ENCODE measurements at regions not wholly inside any gene's neighbourhood (a gene's known extent, or its start where the extent isn't known, plus 50 kb on each side); places are given as distances from the start of the nearest gene placed in this dataset.

DNA sequence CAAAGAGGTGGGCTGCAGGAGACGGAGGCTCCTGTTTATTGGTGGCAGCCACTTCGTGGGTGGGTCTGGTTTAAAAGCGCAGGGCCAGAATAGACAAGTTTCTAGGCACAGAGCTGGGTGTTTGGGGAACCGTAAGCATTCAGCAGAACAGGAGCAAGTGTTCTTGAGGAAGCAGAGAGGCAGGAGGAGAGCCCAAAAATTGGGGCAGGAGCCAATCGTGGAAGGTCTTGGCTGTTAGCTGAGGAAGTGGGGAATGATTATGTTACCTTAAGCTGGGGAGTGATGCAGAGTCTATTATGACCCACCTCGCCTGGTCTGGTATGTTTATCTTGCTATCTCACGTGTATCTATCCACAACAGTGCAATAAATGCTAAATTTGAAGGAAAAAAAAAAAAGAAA lies 64.3 kb upstream of the ATL2 start:
- TF ChIP-seq, protein P1, sequence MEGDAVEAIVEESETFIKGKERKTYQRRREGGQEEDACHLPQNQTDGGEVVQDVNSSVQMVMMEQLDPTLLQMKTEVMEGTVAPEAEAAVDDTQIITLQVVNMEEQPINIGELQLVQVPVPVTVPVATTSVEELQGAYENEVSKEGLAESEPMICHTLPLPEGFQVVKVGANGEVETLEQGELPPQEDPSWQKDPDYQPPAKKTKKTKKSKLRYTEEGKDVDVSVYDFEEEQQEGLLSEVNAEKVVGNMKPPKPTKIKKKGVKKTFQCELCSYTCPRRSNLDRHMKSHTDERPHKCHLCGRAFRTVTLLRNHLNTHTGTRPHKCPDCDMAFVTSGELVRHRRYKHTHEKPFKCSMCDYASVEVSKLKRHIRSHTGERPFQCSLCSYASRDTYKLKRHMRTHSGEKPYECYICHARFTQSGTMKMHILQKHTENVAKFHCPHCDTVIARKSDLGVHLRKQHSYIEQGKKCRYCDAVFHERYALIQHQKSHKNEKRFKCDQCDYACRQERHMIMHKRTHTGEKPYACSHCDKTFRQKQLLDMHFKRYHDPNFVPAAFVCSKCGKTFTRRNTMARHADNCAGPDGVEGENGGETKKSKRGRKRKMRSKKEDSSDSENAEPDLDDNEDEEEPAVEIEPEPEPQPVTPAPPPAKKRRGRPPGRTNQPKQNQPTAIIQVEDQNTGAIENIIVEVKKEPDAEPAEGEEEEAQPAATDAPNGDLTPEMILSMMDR (IDR thresholded peaks at IDR 0.05; ENCODE audit: low read depth, low read length): no peak

DNA sequence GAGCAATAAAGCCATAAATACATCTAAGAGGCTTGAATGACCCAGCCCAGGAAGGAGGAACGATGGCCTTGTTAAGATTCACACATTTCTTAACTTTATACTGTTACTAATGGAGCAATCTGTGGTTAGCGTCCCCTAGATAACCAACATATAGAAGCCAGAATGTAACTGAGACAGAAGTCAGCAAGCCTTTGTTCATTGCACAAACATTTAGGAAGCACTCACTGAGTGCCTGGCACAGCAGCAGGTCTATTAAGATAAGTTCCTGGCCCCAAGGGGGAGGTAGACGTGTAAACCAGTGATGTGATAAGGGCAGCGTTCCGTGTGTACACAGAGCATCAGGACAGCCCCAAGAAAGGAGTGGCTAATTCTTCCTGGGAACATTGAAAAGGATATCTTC lies 63.6 kb upstream of the ATL2 start:
- no peak overlapping the region for H3K4me3 ChIP-seq (ENCODE audit: low read depth, low read length)
- TF ChIP-seq, protein P1 (IDR thresholded peaks at IDR 0.05; ENCODE audit: low read depth, low read length): no peak

More for the DNA sequence above, 64.3 kb upstream of the ATL2 start:
- H3K4me3 ChIP-seq (ENCODE audit: low read depth, low read length): no peak overlapping the region

DNA sequence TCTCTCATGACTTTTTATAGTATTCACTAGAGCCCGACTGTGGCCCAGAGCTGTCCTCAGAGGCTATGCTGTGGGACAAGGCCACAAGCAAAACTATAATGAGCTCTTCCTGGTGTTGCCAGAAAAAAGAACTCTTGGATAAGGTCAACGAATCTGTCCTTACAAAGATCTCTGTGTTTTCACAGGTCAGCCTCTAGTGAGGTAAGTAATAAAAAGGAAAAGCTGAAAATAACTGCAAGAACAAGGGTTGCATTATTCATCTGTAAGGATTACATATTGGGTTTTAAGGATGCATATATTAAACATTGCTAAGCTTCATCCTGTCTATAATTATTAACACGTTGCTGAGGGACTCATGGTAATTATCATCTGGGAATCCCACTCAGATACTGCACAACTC lies 62.8 kb upstream of the ATL2 start:
- TF ChIP-seq, protein P1 (IDR thresholded peaks at IDR 0.05; ENCODE audit: low read depth, low read length): no peak
- no peak overlapping the region for H3K4me3 ChIP-seq (ENCODE audit: low read depth, low read length)

DNA sequence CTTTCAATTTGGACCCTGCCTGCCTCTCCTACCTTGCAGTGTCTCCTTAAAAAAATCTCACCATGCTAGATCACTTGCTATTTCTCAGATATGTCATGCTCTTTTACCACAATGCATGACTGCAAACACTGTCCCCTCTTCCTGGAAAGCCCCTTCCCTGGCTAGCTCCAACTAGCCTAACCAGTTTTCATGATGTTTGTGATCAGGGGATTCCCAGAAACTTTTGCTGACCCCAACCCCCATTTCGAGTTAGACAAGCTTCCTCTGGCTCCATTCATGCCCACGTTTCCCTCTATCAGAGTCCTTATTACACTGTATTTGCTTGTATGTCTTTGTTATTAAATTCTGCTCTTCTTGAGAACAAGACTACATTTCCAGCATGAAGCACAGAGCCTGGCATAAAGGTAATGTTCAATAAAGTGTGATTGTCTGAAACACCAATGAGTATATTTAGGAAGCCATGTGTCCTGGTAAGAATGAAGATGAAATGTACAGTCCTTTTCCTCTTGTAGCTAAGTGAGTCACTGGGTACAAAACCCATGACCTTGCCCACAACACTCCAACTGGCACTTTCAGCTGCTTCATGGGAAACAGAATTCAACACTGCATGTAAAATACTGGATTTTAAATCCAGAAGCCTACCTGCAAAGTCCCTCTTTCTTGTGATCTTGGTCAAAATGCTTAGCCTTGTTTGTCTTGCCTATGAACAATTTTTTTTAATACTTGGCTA lies 62.0 kb upstream of the ATL2 start:
- H3K4me3 ChIP-seq (ENCODE audit: low read depth, low read length): no peak overlapping the region
- TF ChIP-seq, protein P1 (IDR thresholded peaks at IDR 0.05; ENCODE audit: low read depth, low read length): no peak

DNA sequence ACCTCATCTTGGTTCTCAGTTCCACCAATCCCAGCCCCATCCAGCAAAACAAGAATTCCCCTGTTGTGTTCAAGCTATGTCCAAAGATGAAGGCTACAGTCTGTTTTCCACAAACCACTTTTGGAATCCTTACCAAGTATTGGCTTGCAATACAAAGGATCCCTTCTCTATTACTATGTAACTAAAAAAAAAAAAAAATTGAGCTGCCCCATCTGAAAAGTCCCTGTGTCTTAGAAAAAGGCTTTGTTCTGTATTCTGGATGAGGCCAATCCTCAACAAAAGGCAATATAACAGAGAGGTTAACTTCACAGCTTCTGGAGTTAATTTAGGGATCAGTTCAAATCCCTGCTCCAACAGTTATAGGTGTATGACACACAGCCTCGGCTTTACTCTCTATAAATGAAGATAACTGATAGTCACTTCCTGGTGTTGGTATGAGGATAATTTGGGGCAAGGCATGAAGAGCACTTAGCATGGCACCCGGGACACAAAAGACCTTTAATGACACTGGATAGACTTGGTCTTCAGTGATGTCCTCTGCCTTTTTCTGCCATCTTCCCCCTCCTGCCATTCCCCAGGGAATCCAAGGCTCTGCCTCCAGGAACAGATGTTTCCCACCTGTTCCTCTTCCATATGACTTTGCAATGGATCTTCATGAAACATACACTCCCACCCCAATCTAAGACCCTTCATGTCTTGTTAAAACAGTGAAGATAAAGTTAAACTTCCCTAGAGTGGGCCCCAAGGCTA lies 61.2 kb upstream of the ATL2 start:
- no peak overlapping the region for H3K4me3 ChIP-seq (ENCODE audit: low read depth, low read length)
- TF ChIP-seq, protein P1 (IDR thresholded peaks at IDR 0.05; ENCODE audit: low read depth, low read length): no peak

DNA sequence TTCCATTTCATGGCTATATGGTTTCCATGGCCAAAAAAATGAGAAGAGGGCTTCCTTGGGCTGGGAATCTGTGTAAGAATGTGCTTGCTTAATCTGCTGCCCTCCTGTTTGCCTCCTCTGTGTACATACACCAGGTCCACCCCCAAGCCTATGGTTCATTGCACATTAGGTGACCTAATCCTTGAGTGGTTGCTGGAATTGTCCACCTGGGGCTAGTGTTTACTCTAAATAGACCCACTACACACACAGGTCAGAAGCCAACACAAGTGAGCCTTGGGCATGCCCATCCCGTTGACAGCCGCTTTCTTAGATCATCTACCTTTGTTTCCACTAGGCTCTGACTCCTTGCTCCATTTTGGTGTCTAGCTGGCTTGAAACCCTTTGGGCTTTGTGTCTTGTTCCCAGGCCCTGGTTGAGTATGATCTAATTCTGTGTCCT lies 59.2 kb upstream of the ATL2 start:
- H3K4me3 ChIP-seq (ENCODE audit: low read depth, low read length): no peak overlapping the region
- TF ChIP-seq, protein P1 (IDR thresholded peaks at IDR 0.05; ENCODE audit: low read depth, low read length): no peak

DNA sequence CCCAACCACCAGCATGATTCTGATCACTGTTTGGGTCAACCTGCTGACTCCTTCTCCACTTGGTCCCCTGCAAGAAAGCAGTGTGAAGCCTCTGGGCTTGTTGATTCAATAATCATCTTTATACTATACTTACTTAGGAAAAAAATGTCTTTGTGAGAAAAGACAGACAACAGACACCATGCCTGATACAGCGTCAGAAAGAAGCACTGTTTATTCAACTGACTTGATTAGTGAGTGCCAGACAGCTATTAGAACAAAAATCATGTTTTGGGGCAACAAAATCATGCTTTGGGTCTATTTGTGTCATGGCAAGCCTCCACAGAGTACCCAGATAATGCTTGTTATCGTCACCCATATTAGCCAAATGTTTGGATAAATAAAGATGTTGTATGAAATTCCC lies 58.7 kb upstream of the ATL2 start:
- no peak overlapping the region for H3K4me3 ChIP-seq (ENCODE audit: low read depth, low read length)
- TF ChIP-seq, protein P1 (IDR thresholded peaks at IDR 0.05; ENCODE audit: low read depth, low read length): no peak
